GM12891 (cell line): ENCODE measurements at regions not wholly inside any gene's neighbourhood (a gene's known extent, or its start where the extent isn't known, plus 50 kb on each side); places are given as distances from the start of the nearest gene placed in this dataset.
"Not testable (repeated sequence)": the region's sequence is repeated elsewhere in the genome, so short reads cannot be mapped to it uniquely, and the experiment has no call there.

Source experiments
- DNase-seq: peaks from one replicate; pipeline ENCODE4 v3.0.0; 2011; ENCODE audit warnings: low spot score; ENCODE audit not compliant: insufficient read length
- FAIRE-seq: peaks from 2 replicates; lab custom pipeline; 2011; peaks lifted over from hg19 to GRCh38; lab: Jason Lieb, UNC
- PAX5 ChIP-seq: IDR thresholded peaks from 2 replicates; pipeline ENCODE4 v1.6.1; 2011; ENCODE audit warnings: low read length, moderate library complexity, mild to moderate bottlenecking; ENCODE audit not compliant: insufficient read depth, severe bottlenecking
- POLR2A ChIP-seq: IDR thresholded peaks from 2 replicates; pipeline ENCODE4 v1.6.1; 2011; ENCODE audit warnings: low read depth, low read length, control low read depth
- POLR2AphosphoS5 ChIP-seq: IDR thresholded peaks from 2 replicates; pipeline ENCODE4 v1.6.1; 2011; ENCODE audit warnings: low read depth, low read length, control low read depth
- POU2F2 ChIP-seq: IDR thresholded peaks from 2 replicates; pipeline ENCODE4 v1.6.1; 2011; ENCODE audit warnings: low read depth, mild to moderate bottlenecking, control low read depth, low read length, moderate library complexity
- SPI1 ChIP-seq: IDR thresholded peaks from 2 replicates; pipeline ENCODE4 v1.6.1; 2011; ENCODE audit warnings: low read depth, low read length, control low read depth
- TAF1 ChIP-seq: IDR thresholded peaks from 2 replicates; pipeline ENCODE4 v1.6.1; 2011; ENCODE audit warnings: low read depth, low read length, control low read depth

GRCh38 chr10:45056806-45057205 is 56.1 kb downstream of the ZNF22 start:
- DNase-seq, FAIRE-seq: not testable (repeated sequence)

- DNase-seq (no peak), FAIRE-seq (no peak)
- TF ChIP-seq POLR2A = no peak
- no peak for TF ChIP-seq POLR2AphosphoS5
- no peak for TF ChIP-seq PAX5
- no peak for TF ChIP-seq TAF1
- TF ChIP-seq SPI1 = no peak
- TF ChIP-seq POU2F2 = no peak
Observed at GRCh38 chr10:45058580-45058979, 57.9 kb downstream of the ZNF22 start.

- TF ChIP-seq PAX5 = no peak
- TF ChIP-seq POLR2A = no peak
- TF ChIP-seq TAF1 = no peak
- TF ChIP-seq POU2F2 = no peak
- TF ChIP-seq POLR2AphosphoS5 = no peak
- no peak for TF ChIP-seq SPI1
- FAIRE-seq (no peak), DNase-seq (no peak)
Observed at GRCh38 chr10:45058992-45059561, 58.4 kb downstream of the ZNF22 start.

- no peak for TF ChIP-seq POU2F2
- no peak for TF ChIP-seq POLR2A
- no peak for TF ChIP-seq TAF1
- no peak for TF ChIP-seq POLR2AphosphoS5
- TF ChIP-seq PAX5 = no peak
- TF ChIP-seq SPI1 = no peak
- FAIRE-seq (no peak), DNase-seq (no peak)
Observed at GRCh38 chr10:45059632-45060031, 58.9 kb downstream of the ZNF22 start.

GRCh38 chr10:45061982-45062381 is 61.3 kb downstream of the ZNF22 start:
- DNase-seq (no peak), FAIRE-seq (no peak)
- TF ChIP-seq POLR2AphosphoS5 (no peak), TAF1 (no peak), PAX5 (no peak), POU2F2 (no peak), SPI1 (no peak), POLR2A (no peak)

- DNase-seq (no peak), FAIRE-seq (no peak)
- no peak for TF ChIP-seq PAX5
- TF ChIP-seq POLR2AphosphoS5 = no peak
Observed at GRCh38 chr10:45063591-45064231, 63.0 kb downstream of the ZNF22 start.

GRCh38 chr10:45064998-45065397 is 64.3 kb downstream of the ZNF22 start:
- DNase-seq (no peak), FAIRE-seq (no peak)
- TF ChIP-seq POLR2A (no peak), POLR2AphosphoS5 (no peak), SPI1 (no peak), PAX5 (no peak), TAF1 (no peak), POU2F2 (no peak)

- no peak for FAIRE-seq
- no peak for DNase-seq
- TF ChIP-seq POU2F2 (no peak), POLR2A (no peak), TAF1 (no peak), POLR2AphosphoS5 (no peak), SPI1 (no peak), PAX5 (no peak)
Observed at GRCh38 chr10:45071043-45071813, 70.5 kb downstream of the ZNF22 start.

GRCh38 chr10:45075216-45075615 is 74.5 kb downstream of the ZNF22 start:
- TF ChIP-seq SPI1 = no peak
- no peak for TF ChIP-seq POLR2AphosphoS5
- TF ChIP-seq TAF1 = no peak
- no peak for TF ChIP-seq POU2F2
- DNase-seq (no peak), FAIRE-seq (no peak)

GRCh38 chr10:45075826-45076380 is 75.2 kb downstream of the ZNF22 start:
- TF ChIP-seq SPI1 (no peak), POU2F2 (no peak), PAX5 (no peak), TAF1 (no peak), POLR2AphosphoS5 (no peak), POLR2A (no peak)
- no peak for DNase-seq
- FAIRE-seq = no peak

GRCh38 chr10:45076891-45077290 is 76.2 kb downstream of the ZNF22 start:
- DNase-seq (no peak), FAIRE-seq (no peak)

More at GRCh38 chr10:45076891-45077290, 76.2 kb downstream of the ZNF22 start:
- no peak for TF ChIP-seq SPI1
- no peak for TF ChIP-seq POLR2A
- no peak for TF ChIP-seq POU2F2
- no peak for TF ChIP-seq TAF1
- no peak for TF ChIP-seq POLR2AphosphoS5
- TF ChIP-seq PAX5 = no peak
